GM12878 (cell line): ENCODE measurements at regions not wholly inside any gene's neighbourhood (a gene's known extent, or its start where the extent isn't known, plus 50 kb on each side); places are given as distances from the start of the nearest gene placed in this dataset.

Source experiments
- ATAC-seq: fragments of 200-7000 bp; cut with Tn5 transposase; 3 replicates; pipeline ENCODE4 v1.9.1; 2020; ENCODE audit warnings: mild to moderate bottlenecking, moderate library complexity
- BruUV-seq: library from RNA; stranded (reverse); fragments of 400-500 nt; replicated peaks from 2 replicates; lab custom pipeline; 2021; lab: Mats Ljungman, UMichigan
- CTCF ChIA-PET: fragments of 300-600 bp; sonication (Branson Sonifier 250); formaldehyde crosslinking; extraction: SDS; loops from one replicate; lab custom pipeline; 2021; ENCODE audit warnings: inconsistent platforms; lab: Yijun Ruan, JAX
- POLR2A ChIA-PET: fragments of 350-600 bp; formaldehyde crosslinking; extraction: SDS; loops from one replicate; lab custom pipeline; 2021; ENCODE audit warnings: inconsistent platforms; lab: Charles Lee
- RAD21 ChIA-PET: fragments of 300-600 bp; sonication (Branson Sonifier 250); formaldehyde crosslinking; loops from one replicate; lab custom pipeline; 2023; ENCODE audit warnings: antibody characterized with exemption; ENCODE audit not compliant: unreplicated experiment; lab: Charles Lee
- SMC1A ChIA-PET: fragments of 300-600 bp; sonication (Branson Sonifier 250); formaldehyde crosslinking; loops from one replicate; lab custom pipeline; 2023; ENCODE audit not compliant: unreplicated experiment, uncharacterized antibody; lab: Charles Lee
- DNase-seq: peaks from one replicate; pipeline ENCODE4 v3.0.0-alpha.2; 2011; ENCODE audit warnings: low read depth, low spot score
- FAIRE-seq: peaks from 3 replicates; lab custom pipeline; 2011; peaks lifted over from hg19 to GRCh38; lab: Jason Lieb, UNC
- H2AFZ ChIP-seq: 2 replicates; pipeline ENCODE4 v1.6.0; 2011; ENCODE audit warnings: low read depth, low read length, control low read depth; ENCODE audit not compliant: control insufficient read depth
- H3K27ac ChIP-seq: 2 replicates; pipeline ENCODE4 v1.5.1; 2011; ENCODE audit warnings: control low read depth; ENCODE audit not compliant: control insufficient read depth, insufficient read depth
- H3K27me3 ChIP-seq, 2 experiments: replicated peaks in 1 of 2; 2 replicates each; pipeline versions ENCODE4 v1.6.0 to v1.6.1; 2011; ENCODE audit warnings: low read length in 1 of 2; ENCODE audit not compliant: control insufficient read depth in 2 of 2, insufficient read depth in 2 of 2
- H3K36me3 ChIP-seq, 2 experiments: 2 replicates each; pipeline ENCODE4 v1.5.1; 2011; ENCODE audit warnings: low read length in 1 of 2; ENCODE audit not compliant: control insufficient read depth in 2 of 2, insufficient read depth in 2 of 2
- H3K4me1 ChIP-seq: 2 replicates; pipeline ENCODE4 v1.6.1; 2011; ENCODE audit warnings: mild to moderate bottlenecking, low read length, moderate library complexity, mixed read lengths; ENCODE audit not compliant: control insufficient read depth, insufficient read depth
- H3K4me2 ChIP-seq: 2 replicates; pipeline ENCODE4 v1.6.0; 2011; ENCODE audit warnings: control low read depth; ENCODE audit not compliant: control insufficient read depth, insufficient read depth
- H3K4me3 ChIP-seq: fragments of 200-600 bp; sonication (generic); 2 replicates; pipeline ENCODE4 v1.5.1; 2016
- H3K79me2 ChIP-seq: 2 replicates; pipeline ENCODE4 v1.6.0; 2011; ENCODE audit warnings: low read length; ENCODE audit not compliant: control insufficient read depth, insufficient read depth
- H3K9ac ChIP-seq: 2 replicates; pipeline ENCODE4 v1.8.0; 2011; ENCODE audit warnings: low read length, control low read depth, mixed read lengths; ENCODE audit not compliant: control insufficient read depth, insufficient read depth
- H3K9me3 ChIP-seq: replicated peaks from 3 replicates; pipeline ENCODE4 v1.5.1; 2011; ENCODE audit warnings: mild to moderate bottlenecking, low read length; ENCODE audit not compliant: control insufficient read depth, insufficient read depth
- H4K20me1 ChIP-seq: 2 replicates; pipeline ENCODE4 v1.6.0; 2011; ENCODE audit not compliant: control insufficient read depth, insufficient read depth
- CHD4 ChIP-seq: fragments of 200-600 bp; sonication (generic); IDR thresholded peaks from 2 replicates; pipeline ENCODE4 v1.6.1; 2016; ENCODE audit warnings: mild to moderate bottlenecking
- IRF4 ChIP-seq: IDR thresholded peaks from 2 replicates; pipeline ENCODE4 v1.6.1; 2011; ENCODE audit warnings: low read depth, low read length
- LARP7 ChIP-seq: fragments of 450-650 bp; IDR thresholded peaks from 2 replicates; pipeline ENCODE4 v1.6.1; 2017; ENCODE audit warnings: mild to moderate bottlenecking
- MXI1 ChIP-seq: fragments of 150-350 bp; IDR thresholded peaks from 2 replicates; pipeline ENCODE4 v1.6.1; 2011; ENCODE audit warnings: low read depth, mild to moderate bottlenecking, inconsistent platforms, low read length, improper control_type of control experiment
- NR2C1 ChIP-seq: fragments of 450-650 bp; IDR thresholded peaks from 2 replicates; pipeline ENCODE4 v1.6.1; 2017; ENCODE audit warnings: antibody characterized with exemption, mild to moderate bottlenecking, moderate library complexity
- NR2C2 ChIP-seq: IDR thresholded peaks from 2 replicates; pipeline ENCODE4 v1.6.1; 2011; ENCODE audit warnings: borderline replicate concordance, low read depth; ENCODE audit not compliant: control insufficient read depth, insufficient read length
- RAD21 ChIP-seq: IDR thresholded peaks from 2 replicates; pipeline ENCODE4 v1.6.1; 2011; ENCODE audit warnings: mild to moderate bottlenecking, low read depth, low read length, moderate library complexity; ENCODE audit not compliant: insufficient read depth
- YY1 ChIP-seq: IDR thresholded peaks from 2 replicates; pipeline ENCODE4 v1.6.1; 2011; ENCODE audit warnings: low read depth, mild to moderate bottlenecking, low read length
- ZNF217 ChIP-seq: fragments of 450-650 bp; IDR thresholded peaks from 2 replicates; pipeline ENCODE4 v1.6.1; 2017; ENCODE audit warnings: antibody characterized with exemption, mild to moderate bottlenecking
- ZSCAN29 ChIP-seq: fragments of 450-650 bp; IDR thresholded peaks from 2 replicates; pipeline ENCODE4 v1.6.1; 2017; ENCODE audit warnings: mild to moderate bottlenecking, moderate library complexity
- WGBS: methylation state at CpG from one replicate; pipeline ENCODE4 v1.1.6; 2016; ENCODE audit warnings: low lambda C conversion rate; ENCODE audit not compliant: insufficient replicate concordance, insufficient coverage; ENCODE audit errors: missing lambda C conversion rate; 5-methylcytosine and 5-hydroxymethylcytosine counted together
- in situ Hi-C: fragments of 300-500 bp; cut with MboI; formaldehyde crosslinking; loops from 9 replicates; pipeline ENCODE4 v1.14.3; 2018; ENCODE audit warnings: mixed read lengths
- intact Hi-C: fragments of 100-400 bp; cut with micrococcal nuclease; formaldehyde crosslinking; loops from one replicate; pipeline ENCODE4 v1.14.2; 2022; ENCODE audit not compliant: unreplicated experiment
- TF ChIP-seq, protein P1 (sequence below): IDR thresholded peaks from 2 replicates; pipeline ENCODE4 v1.6.1; 2012; ENCODE audit warnings: mild to moderate bottlenecking, low read depth, low read length
- TF ChIP-seq, protein P2 (sequence below): fragments of 450-650 bp; IDR thresholded peaks from 2 replicates; pipeline ENCODE4 v1.6.1; 2016; ENCODE audit warnings: mild to moderate bottlenecking
- TF ChIP-seq, protein P3 (sequence below): fragments of 150-350 bp; IDR thresholded peaks from 2 replicates; pipeline ENCODE4 v1.6.1; 2016; ENCODE audit warnings: low read depth, low read length
- TF ChIP-seq, protein P4 (sequence below): IDR thresholded peaks from 2 replicates; pipeline ENCODE4 v1.6.1; 2011; ENCODE audit warnings: borderline replicate concordance, low read depth, mild to moderate bottlenecking, moderate library complexity, mixed read lengths, low read length; ENCODE audit not compliant: insufficient read depth; ENCODE audit errors: extremely low read length

DNA sequence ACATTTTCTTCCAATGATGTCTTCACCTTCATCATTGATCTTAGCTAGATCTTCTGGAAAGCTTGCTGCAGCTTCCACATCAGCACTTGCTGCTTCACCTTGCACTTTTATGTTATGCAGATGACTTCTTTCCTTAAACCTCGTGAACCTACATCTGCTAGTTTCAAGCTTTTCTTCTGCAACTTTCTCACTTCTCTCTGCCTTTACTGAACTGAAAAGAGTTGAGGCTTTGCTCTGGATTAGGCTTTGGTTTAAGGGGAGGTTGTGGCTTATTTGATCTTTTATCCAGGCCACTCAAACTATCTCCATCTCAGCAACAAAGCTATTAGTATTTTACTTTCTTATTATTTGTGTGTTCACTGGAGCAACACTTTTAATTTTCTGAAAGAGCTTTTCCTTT is 125.5 kb upstream of the POM121L12 start:
- ChIA-PET CTCF (no interaction called here), SMC1A (interaction anchor here (1.0 kb wide), 1 partner anchor 40 kb away, joined by 3 read pairs; no protein-coding TSS in a partner anchor), POLR2A (no interaction called here), RAD21 (no interaction called here)
- FAIRE-seq, result no peak
- no peak for DNase-seq
- intact Hi-C loops, result no loop called here
- Histone ChIP-seq H3K9me3 (no peaks in the 10 kb centered on the region), H3K9ac (no peak overlapping the region), H3K27ac (no peak overlapping the region), H4K20me1 (no peaks in the 10 kb centered on the region), H3K27me3 (no peaks in the 10 kb centered on the region), H2AFZ (no peak overlapping the region), H3K4me3 (no peak overlapping the region), H3K79me2 (no peaks in the 10 kb centered on the region), H3K4me2 (no peak overlapping the region), H3K36me3 (no peaks in the 10 kb centered on the region), H3K4me1 (no peaks in the 10 kb centered on the region)
- BruUV-seq, result no TSS peak
- WGBS, result 0% methylated on average over 1 of the region's 1 CpG
- in situ Hi-C loops, result no loop called here
- ATAC-seq, result no peak
- no peak for TF ChIP-seq CHD4
- no peak for TF ChIP-seq ZSCAN29
- TF ChIP-seq YY1, result no peak
- TF ChIP-seq, protein P1, sequence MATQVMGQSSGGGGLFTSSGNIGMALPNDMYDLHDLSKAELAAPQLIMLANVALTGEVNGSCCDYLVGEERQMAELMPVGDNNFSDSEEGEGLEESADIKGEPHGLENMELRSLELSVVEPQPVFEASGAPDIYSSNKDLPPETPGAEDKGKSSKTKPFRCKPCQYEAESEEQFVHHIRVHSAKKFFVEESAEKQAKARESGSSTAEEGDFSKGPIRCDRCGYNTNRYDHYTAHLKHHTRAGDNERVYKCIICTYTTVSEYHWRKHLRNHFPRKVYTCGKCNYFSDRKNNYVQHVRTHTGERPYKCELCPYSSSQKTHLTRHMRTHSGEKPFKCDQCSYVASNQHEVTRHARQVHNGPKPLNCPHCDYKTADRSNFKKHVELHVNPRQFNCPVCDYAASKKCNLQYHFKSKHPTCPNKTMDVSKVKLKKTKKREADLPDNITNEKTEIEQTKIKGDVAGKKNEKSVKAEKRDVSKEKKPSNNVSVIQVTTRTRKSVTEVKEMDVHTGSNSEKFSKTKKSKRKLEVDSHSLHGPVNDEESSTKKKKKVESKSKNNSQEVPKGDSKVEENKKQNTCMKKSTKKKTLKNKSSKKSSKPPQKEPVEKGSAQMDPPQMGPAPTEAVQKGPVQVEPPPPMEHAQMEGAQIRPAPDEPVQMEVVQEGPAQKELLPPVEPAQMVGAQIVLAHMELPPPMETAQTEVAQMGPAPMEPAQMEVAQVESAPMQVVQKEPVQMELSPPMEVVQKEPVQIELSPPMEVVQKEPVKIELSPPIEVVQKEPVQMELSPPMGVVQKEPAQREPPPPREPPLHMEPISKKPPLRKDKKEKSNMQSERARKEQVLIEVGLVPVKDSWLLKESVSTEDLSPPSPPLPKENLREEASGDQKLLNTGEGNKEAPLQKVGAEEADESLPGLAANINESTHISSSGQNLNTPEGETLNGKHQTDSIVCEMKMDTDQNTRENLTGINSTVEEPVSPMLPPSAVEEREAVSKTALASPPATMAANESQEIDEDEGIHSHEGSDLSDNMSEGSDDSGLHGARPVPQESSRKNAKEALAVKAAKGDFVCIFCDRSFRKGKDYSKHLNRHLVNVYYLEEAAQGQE, result no peak
- no peak for TF ChIP-seq NR2C2
- TF ChIP-seq ZNF217, result no peak
- TF ChIP-seq RAD21, result no peak
- TF ChIP-seq IRF4, result no peak
- TF ChIP-seq, protein P2, sequence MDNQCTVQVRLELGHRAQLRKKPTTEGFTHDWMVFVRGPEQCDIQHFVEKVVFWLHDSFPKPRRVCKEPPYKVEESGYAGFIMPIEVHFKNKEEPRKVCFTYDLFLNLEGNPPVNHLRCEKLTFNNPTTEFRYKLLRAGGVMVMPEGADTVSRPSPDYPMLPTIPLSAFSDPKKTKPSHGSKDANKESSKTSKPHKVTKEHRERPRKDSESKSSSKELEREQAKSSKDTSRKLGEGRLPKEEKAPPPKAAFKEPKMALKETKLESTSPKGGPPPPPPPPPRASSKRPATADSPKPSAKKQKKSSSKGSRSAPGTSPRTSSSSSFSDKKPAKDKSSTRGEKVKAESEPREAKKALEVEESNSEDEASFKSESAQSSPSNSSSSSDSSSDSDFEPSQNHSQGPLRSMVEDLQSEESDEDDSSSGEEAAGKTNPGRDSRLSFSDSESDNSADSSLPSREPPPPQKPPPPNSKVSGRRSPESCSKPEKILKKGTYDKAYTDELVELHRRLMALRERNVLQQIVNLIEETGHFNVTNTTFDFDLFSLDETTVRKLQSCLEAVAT, result no peak
- TF ChIP-seq, protein P3, sequence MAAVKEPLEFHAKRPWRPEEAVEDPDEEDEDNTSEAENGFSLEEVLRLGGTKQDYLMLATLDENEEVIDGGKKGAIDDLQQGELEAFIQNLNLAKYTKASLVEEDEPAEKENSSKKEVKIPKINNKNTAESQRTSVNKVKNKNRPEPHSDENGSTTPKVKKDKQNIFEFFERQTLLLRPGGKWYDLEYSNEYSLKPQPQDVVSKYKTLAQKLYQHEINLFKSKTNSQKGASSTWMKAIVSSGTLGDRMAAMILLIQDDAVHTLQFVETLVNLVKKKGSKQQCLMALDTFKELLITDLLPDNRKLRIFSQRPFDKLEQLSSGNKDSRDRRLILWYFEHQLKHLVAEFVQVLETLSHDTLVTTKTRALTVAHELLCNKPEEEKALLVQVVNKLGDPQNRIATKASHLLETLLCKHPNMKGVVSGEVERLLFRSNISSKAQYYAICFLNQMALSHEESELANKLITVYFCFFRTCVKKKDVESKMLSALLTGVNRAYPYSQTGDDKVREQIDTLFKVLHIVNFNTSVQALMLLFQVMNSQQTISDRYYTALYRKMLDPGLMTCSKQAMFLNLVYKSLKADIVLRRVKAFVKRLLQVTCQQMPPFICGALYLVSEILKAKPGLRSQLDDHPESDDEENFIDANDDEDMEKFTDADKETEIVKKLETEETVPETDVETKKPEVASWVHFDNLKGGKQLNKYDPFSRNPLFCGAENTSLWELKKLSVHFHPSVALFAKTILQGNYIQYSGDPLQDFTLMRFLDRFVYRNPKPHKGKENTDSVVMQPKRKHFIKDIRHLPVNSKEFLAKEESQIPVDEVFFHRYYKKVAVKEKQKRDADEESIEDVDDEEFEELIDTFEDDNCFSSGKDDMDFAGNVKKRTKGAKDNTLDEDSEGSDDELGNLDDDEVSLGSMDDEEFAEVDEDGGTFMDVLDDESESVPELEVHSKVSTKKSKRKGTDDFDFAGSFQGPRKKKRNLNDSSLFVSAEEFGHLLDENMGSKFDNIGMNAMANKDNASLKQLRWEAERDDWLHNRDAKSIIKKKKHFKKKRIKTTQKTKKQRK, result no peak
- no peak for TF ChIP-seq LARP7
- no peak for TF ChIP-seq NR2C1
- TF ChIP-seq, protein P4, sequence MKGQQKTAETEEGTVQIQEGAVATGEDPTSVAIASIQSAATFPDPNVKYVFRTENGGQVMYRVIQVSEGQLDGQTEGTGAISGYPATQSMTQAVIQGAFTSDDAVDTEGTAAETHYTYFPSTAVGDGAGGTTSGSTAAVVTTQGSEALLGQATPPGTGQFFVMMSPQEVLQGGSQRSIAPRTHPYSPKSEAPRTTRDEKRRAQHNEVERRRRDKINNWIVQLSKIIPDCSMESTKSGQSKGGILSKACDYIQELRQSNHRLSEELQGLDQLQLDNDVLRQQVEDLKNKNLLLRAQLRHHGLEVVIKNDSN, result no peak
- no peak for TF ChIP-seq MXI1
